Endothelial cell (in vitro differentiated cells): ENCODE measurements at regions not wholly inside any gene's neighbourhood (a gene's known extent, or its start where the extent isn't known, plus 50 kb on each side); places are given as distances from the start of the nearest gene placed in this dataset.

Source experiments
- DNase-seq: peaks from one replicate; pipeline ENCODE4 v3.0.0; 2021; ENCODE audit warnings: low spot score
- H3K27ac Mint-ChIP-seq: one replicate; pipeline ENCODE4 v1.8.0; 2021; ENCODE audit warnings: mixed read lengths, inconsistent platforms; ENCODE audit not compliant: unreplicated experiment
- H3K27me3 Mint-ChIP-seq: one replicate; pipeline ENCODE4 v1.8.0; 2021; ENCODE audit warnings: mild to moderate bottlenecking, moderate library complexity, mixed read lengths, inconsistent platforms; ENCODE audit not compliant: unreplicated experiment
- H3K36me3 Mint-ChIP-seq: one replicate; pipeline ENCODE4 v1.8.0; 2021; ENCODE audit warnings: mild to moderate bottlenecking, low read depth, mixed read lengths, inconsistent platforms; ENCODE audit not compliant: unreplicated experiment
- H3K4me1 Mint-ChIP-seq: one replicate; pipeline ENCODE4 v1.8.0; 2021; ENCODE audit warnings: mild to moderate bottlenecking, mixed read lengths, inconsistent platforms; ENCODE audit not compliant: unreplicated experiment
- H3K4me3 Mint-ChIP-seq: one replicate; pipeline ENCODE4 v1.8.0; 2021; ENCODE audit warnings: mild to moderate bottlenecking, mixed read lengths, inconsistent platforms; ENCODE audit not compliant: unreplicated experiment
- H3K9me3 Mint-ChIP-seq: one replicate; pipeline ENCODE4 v1.8.0; 2021; ENCODE audit warnings: mixed read lengths, inconsistent platforms; ENCODE audit not compliant: unreplicated experiment
- TF ChIP-seq, protein P1 (sequence below): fragments of 200-600 bp; sonication (generic); IDR thresholded peaks from one replicate; pipeline ENCODE4 v1.5.0; 2021; ENCODE audit warnings: antibody characterized with exemption; ENCODE audit not compliant: unreplicated experiment

DNA sequence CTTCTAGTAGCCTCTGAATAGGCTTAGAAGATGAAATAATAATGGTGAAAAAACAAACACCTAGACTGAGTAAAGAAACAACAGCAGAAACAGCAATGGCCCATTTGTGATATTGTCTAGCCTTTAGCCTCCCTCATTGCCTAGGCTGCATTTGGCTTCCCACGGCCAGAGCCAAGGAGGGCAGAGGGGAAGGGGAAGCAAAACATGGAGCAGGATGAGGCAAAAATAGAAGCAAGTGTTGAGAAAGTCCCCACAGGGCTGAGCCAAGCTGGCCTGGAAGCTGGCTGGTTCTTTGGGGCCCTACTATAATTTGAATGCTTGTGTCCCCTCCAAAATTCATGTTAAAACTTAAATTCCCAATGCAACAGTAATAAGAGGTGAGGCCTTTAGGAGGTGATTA, 60.2 kb upstream of the KSR1 start:
- peaks cover 1% of the 10 kb centered on the region for H3K27me3 Mint-ChIP-seq
- TF ChIP-seq, protein P1, sequence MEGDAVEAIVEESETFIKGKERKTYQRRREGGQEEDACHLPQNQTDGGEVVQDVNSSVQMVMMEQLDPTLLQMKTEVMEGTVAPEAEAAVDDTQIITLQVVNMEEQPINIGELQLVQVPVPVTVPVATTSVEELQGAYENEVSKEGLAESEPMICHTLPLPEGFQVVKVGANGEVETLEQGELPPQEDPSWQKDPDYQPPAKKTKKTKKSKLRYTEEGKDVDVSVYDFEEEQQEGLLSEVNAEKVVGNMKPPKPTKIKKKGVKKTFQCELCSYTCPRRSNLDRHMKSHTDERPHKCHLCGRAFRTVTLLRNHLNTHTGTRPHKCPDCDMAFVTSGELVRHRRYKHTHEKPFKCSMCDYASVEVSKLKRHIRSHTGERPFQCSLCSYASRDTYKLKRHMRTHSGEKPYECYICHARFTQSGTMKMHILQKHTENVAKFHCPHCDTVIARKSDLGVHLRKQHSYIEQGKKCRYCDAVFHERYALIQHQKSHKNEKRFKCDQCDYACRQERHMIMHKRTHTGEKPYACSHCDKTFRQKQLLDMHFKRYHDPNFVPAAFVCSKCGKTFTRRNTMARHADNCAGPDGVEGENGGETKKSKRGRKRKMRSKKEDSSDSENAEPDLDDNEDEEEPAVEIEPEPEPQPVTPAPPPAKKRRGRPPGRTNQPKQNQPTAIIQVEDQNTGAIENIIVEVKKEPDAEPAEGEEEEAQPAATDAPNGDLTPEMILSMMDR: no peak

DNA sequence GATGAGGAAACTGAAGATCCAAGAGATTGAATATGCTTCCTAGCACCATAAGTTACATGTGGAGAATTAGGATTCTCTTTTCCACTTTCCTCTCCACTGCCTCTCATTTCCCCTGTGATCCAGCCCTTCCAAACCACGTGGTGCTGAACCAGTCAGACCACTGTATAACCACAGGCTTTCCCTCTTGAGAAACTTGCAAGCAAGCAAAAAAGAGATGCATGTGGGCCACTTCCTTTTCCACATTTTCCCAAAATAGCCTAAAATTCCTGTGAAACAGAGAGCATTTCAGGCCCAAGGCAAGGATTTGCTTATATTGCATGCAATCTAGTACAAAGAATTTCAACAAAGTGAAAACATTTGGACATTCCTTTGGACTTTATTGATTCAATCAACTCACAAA, 59.3 kb upstream of the KSR1 start:
- Mint-ChIP-seq H3K4me3 (no peak overlapping the region), H3K4me1 (no peaks in the 10 kb centered on the region), H3K9me3 (no peaks in the 10 kb centered on the region), H3K36me3 (no peaks in the 10 kb centered on the region), H3K27me3 (peaks cover 1% of the 10 kb centered on the region), H3K27ac (no peak overlapping the region)
- DNase-seq: no peak
- TF ChIP-seq, protein P1: no peak

More for the DNA sequence above, 60.2 kb upstream of the KSR1 start:
- no peaks in the 10 kb centered on the region for H3K36me3 Mint-ChIP-seq
- no peaks in the 10 kb centered on the region for H3K9me3 Mint-ChIP-seq
- no peak for DNase-seq
- no peaks in the 10 kb centered on the region for H3K4me1 Mint-ChIP-seq
- H3K27ac Mint-ChIP-seq: no peak overlapping the region
- no peak overlapping the region for H3K4me3 Mint-ChIP-seq

DNA sequence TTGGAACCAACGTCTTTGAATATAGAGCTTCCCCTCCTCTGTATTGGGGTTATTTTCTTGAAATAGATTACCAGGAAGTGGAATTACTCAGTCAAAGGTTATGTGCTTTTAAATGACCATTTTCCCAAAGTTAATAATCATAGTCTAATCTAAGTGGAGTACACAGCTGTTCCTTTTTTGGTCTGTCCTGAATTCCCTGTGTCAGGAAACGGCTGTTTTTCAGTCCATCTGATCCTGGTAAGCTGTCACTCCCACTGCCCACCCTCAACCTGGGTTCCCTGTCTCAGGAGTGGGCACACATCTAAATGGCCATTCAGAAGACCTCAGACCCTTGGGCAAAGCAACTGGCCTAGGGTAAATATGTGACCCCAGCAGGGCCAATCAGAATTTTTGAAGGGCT, 57.6 kb upstream of the KSR1 start:
- TF ChIP-seq, protein P1: no peak
- H3K27me3 Mint-ChIP-seq: peaks cover 1% of the 10 kb centered on the region
- H3K4me3 Mint-ChIP-seq: no peak overlapping the region
- H3K4me1 Mint-ChIP-seq: no peaks in the 10 kb centered on the region
- DNase-seq: no peak
- no peaks in the 10 kb centered on the region for H3K9me3 Mint-ChIP-seq
- H3K27ac Mint-ChIP-seq: no peak overlapping the region
- H3K36me3 Mint-ChIP-seq: no peaks in the 10 kb centered on the region

DNA sequence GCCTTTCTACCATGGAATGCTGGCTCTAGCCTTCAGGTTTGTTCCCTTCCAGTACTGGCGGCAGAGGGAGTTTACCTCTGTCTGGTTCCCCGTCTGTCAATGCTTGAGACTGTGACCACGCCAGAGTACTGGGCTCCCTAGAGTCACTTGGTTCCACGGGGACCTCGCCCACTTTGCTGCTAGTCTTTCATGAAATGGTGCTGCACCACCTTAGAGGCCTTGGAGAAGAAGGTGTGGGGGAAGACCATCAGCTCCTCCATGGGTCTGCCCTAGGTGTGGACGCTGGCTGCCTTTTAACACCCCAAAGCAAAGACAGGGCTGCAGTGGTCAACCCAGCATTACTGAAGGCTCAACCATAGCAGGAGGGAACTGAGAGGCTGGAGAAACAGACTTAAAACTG, 55.3 kb upstream of the KSR1 start:
- H3K4me1 Mint-ChIP-seq: peaks cover 2% of the 10 kb centered on the region
- no peak for DNase-seq
- TF ChIP-seq, protein P1: no peak
- H3K27me3 Mint-ChIP-seq: no peaks in the 10 kb centered on the region
- H3K36me3 Mint-ChIP-seq: no peaks in the 10 kb centered on the region
- H3K9me3 Mint-ChIP-seq: no peaks in the 10 kb centered on the region
- H3K4me3 Mint-ChIP-seq: no peak overlapping the region
- H3K27ac Mint-ChIP-seq: no peak overlapping the region

DNA sequence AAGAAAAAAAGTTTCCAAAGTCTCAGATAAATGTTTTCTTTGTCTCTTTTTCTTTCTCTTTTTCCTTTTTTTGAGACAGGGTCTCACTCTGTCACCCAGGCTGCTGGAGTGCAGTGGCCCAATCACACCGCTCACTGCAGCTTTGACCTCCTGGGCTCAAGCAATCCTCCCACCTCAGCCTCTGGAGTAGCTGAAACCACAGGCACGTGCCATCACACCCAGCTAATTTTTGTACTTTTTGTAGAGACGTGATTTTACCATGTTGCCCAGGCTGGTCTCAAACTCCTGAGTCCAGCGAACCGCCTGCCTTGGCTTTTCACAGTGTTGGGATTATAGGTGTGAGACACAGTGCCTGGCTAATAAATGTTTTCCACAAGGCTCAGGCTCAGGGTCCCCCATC, 53.3 kb upstream of the KSR1 start:
- TF ChIP-seq, protein P1: no peak
- Mint-ChIP-seq H3K27me3 (no peaks in the 10 kb centered on the region), H3K4me3 (no peak overlapping the region), H3K9me3 (no peaks in the 10 kb centered on the region), H3K4me1 (peaks cover 5% of the 10 kb centered on the region), H3K27ac (no peak overlapping the region), H3K36me3 (no peaks in the 10 kb centered on the region)
- DNase-seq: no peak
